Natural killer cell (primary cell): ENCODE measurements at regions not wholly inside any gene's neighbourhood (a gene's known extent, or its start where the extent isn't known, plus 50 kb on each side); places are given as distances from the start of the nearest gene placed in this dataset.

Source experiments
- ATAC-seq, 3 donors: fragments of 150-1000 bp in 2 of 3; fragments of 200-7000 bp in 1 of 3; cut with Tn5 transposase; 1 replicate in 1 of 3; 2 replicates in 2 of 3; pipeline ENCODE4 v1.10.0; 2021; ENCODE audit warnings: mild to moderate bottlenecking in 2 of 3, moderate library complexity in 2 of 3
- DNase-seq, 2 donors: peaks; one replicate each; pipeline versions ENCODE4 v3.0.0 to v3.0.0-alpha.2; 2013 to 2021; ENCODE audit warnings: mixed read lengths in 1 of 2
- H3K27ac ChIP-seq: one replicate; pipeline ENCODE4 v1.5.1; 2013; ENCODE audit warnings: mild to moderate bottlenecking, low read length
- H3K27me3 ChIP-seq: one replicate; pipeline ENCODE4 v1.6.1; 2013; ENCODE audit warnings: low read length; ENCODE audit not compliant: control insufficient read depth, insufficient read depth
- H3K36me3 ChIP-seq: one replicate; pipeline ENCODE4 v1.6.1; 2013; ENCODE audit warnings: low read length; ENCODE audit not compliant: control insufficient read depth, insufficient read depth
- H3K4me1 ChIP-seq: one replicate; pipeline ENCODE4 v1.6.1; 2013; ENCODE audit warnings: low read length; ENCODE audit not compliant: control insufficient read depth, insufficient read depth
- H3K4me3 ChIP-seq: one replicate; pipeline ENCODE4 v1.5.1; 2013; ENCODE audit warnings: low read length
- H3K9me3 ChIP-seq: one replicate; pipeline ENCODE4 v1.6.1; 2013; ENCODE audit warnings: low read length; ENCODE audit not compliant: control insufficient read depth, insufficient read depth
- H3K27ac Mint-ChIP-seq, 2 donors: one replicate each; pipeline ENCODE4 v1.8.0; 2022; ENCODE audit warnings: mild to moderate bottlenecking in 2 of 2, mixed read lengths in 2 of 2, moderate library complexity in 1 of 2
- H3K27me3 Mint-ChIP-seq, 2 donors: one replicate each; pipeline ENCODE4 v1.8.0; 2022; ENCODE audit warnings: low read depth in 2 of 2, mixed read lengths in 2 of 2
- H3K36me3 Mint-ChIP-seq: one replicate; pipeline ENCODE4 v1.8.0; 2022; ENCODE audit warnings: mixed read lengths
- H3K4me1 Mint-ChIP-seq, 2 donors: one replicate each; pipeline ENCODE4 v1.8.0; 2022; ENCODE audit warnings: mixed read lengths in 2 of 2
- H3K4me3 Mint-ChIP-seq: one replicate; pipeline ENCODE4 v1.8.0; 2022; ENCODE audit warnings: mild to moderate bottlenecking, moderate library complexity, mixed read lengths
- H3K9me3 Mint-ChIP-seq, 2 donors: one replicate each; pipeline ENCODE4 v1.8.0; 2022; ENCODE audit warnings: mixed read lengths in 2 of 2
- CTCF ChIP-seq: fragments of 200-600 bp; IDR thresholded peaks from one replicate; pipeline ENCODE4 v1.8.0; 2022; ENCODE audit warnings: antibody characterized with exemption
- WGBS: methylation state at CpG from one replicate; pipeline ENCODE4 v1.1.7; 2013; ENCODE audit warnings: missing lambda C conversion rate; ENCODE audit not compliant: insufficient coverage; 5-methylcytosine and 5-hydroxymethylcytosine counted together
- intact Hi-C: fragments of 100-400 bp; cut with micrococcal nuclease; formaldehyde crosslinking; loops from one replicate; pipeline ENCODE4 v1.14.2; 2022

GRCh38 chr9:14398473-14398872 lies 84.5 kb upstream of the NFIB start:
- intact Hi-C loops: no loop called here
- Histone ChIP-seq H3K27ac (no peak overlapping the region), H3K27me3 (no peaks in the 10 kb centered on the region), H3K36me3 (no peaks in the 10 kb centered on the region), H3K4me1 (no peaks in the 10 kb centered on the region), H3K4me3 (no peak overlapping the region), H3K9me3 (no peaks in the 10 kb centered on the region)
- Mint-ChIP-seq H3K27ac (no peak overlapping the region), H3K9me3 (peaks cover 0 to 4% of the 10 kb centered on the region in 2 donors), H3K4me1 (no peaks in the 10 kb centered on the region), H3K36me3 (no peaks in the 10 kb centered on the region), H3K27me3 (peaks cover 0 to 2% of the 10 kb centered on the region in 2 donors), H3K4me3 (no peak overlapping the region)
- DNase-seq: no peak
- ATAC-seq: no peak
- WGBS: 90% methylated on average over 8 of the region's 8 CpGs
- TF ChIP-seq CTCF: no peak

GRCh38 chr9:14396171-14396570 lies 82.2 kb upstream of the NFIB start:
- no peak for ATAC-seq
- Histone ChIP-seq H3K9me3 (no peaks in the 10 kb centered on the region), H3K36me3 (no peaks in the 10 kb centered on the region), H3K4me3 (no peak overlapping the region), H3K4me1 (no peaks in the 10 kb centered on the region), H3K27ac (no peak overlapping the region), H3K27me3 (no peaks in the 10 kb centered on the region)
- Mint-ChIP-seq H3K9me3 (peaks cover 0 to 4% of the 10 kb centered on the region in 2 donors), H3K36me3 (no peaks in the 10 kb centered on the region), H3K4me1 (no peaks in the 10 kb centered on the region), H3K27me3 (peaks cover 0 to 2% of the 10 kb centered on the region in 2 donors), H3K4me3 (no peak overlapping the region), H3K27ac (no peak overlapping the region)
- no peak for TF ChIP-seq CTCF
- 93% methylated on average over 4 of the region's 5 CpGs for WGBS
- intact Hi-C loops: no loop called here
- no peak for DNase-seq

GRCh38 chr9:14395317-14396082 lies 81.6 kb upstream of the NFIB start:
- Histone ChIP-seq H3K27ac (no peak overlapping the region), H3K4me1 (no peaks in the 10 kb centered on the region), H3K27me3 (no peaks in the 10 kb centered on the region), H3K9me3 (no peaks in the 10 kb centered on the region), H3K36me3 (no peaks in the 10 kb centered on the region), H3K4me3 (no peak overlapping the region)
- DNase-seq (no peak), ATAC-seq (no peak)
- Mint-ChIP-seq H3K27me3 (peaks cover 0 to 2% of the 10 kb centered on the region in 2 donors), H3K9me3 (peaks cover 0 to 4% of the 10 kb centered on the region in 2 donors), H3K4me3 (no peak overlapping the region), H3K36me3 (no peaks in the 10 kb centered on the region), H3K4me1 (no peaks in the 10 kb centered on the region), H3K27ac (no peak overlapping the region)
- 89% methylated on average over 10 of the region's 11 CpGs for WGBS
- TF ChIP-seq CTCF: no peak
- intact Hi-C loops: no loop called here

- Histone ChIP-seq H3K27ac (no peak overlapping the region), H3K27me3 (no peaks in the 10 kb centered on the region), H3K4me3 (no peak overlapping the region), H3K4me1 (no peaks in the 10 kb centered on the region), H3K9me3 (no peaks in the 10 kb centered on the region), H3K36me3 (no peaks in the 10 kb centered on the region)
- no peak for TF ChIP-seq CTCF
- Mint-ChIP-seq H3K9me3 (peaks cover 0 to 2% of the 10 kb centered on the region in 2 donors), H3K4me3 (no peak overlapping the region), H3K27ac (no peak overlapping the region), H3K27me3 (peaks cover 0 to 2% of the 10 kb centered on the region in 2 donors), H3K36me3 (no peaks in the 10 kb centered on the region), H3K4me1 (no peaks in the 10 kb centered on the region)
- intact Hi-C loops: no loop called here
- WGBS: 83% methylated on average over 2 of the region's 2 CpGs
- no peak for DNase-seq
- no peak for ATAC-seq
These were observed 79.5 kb upstream of the NFIB start for GRCh38 chr9:14393418-14393817.
